ENCODE measurements at regions not wholly inside any gene's neighbourhood (a gene's known extent, or its start where the extent isn't known, plus 50 kb on each side); places are given as distances from the start of the nearest gene placed in this dataset.
"Not testable (repeated sequence)": the region's sequence is repeated elsewhere in the genome, so short reads cannot be mapped to it uniquely, and the experiment has no call there.

- no peak for DNase-seq (ENCODE audit: low read depth, low spot score)
Observed at GRCh38 chr16:86828202-86828601, 249.9 kb downstream of the FOXL1 start.

GRCh38 chr16:86828653-86829052 lies 250.3 kb downstream of the FOXL1 start:
- no peak for DNase-seq (ENCODE audit: low read depth, low spot score)

DNA sequence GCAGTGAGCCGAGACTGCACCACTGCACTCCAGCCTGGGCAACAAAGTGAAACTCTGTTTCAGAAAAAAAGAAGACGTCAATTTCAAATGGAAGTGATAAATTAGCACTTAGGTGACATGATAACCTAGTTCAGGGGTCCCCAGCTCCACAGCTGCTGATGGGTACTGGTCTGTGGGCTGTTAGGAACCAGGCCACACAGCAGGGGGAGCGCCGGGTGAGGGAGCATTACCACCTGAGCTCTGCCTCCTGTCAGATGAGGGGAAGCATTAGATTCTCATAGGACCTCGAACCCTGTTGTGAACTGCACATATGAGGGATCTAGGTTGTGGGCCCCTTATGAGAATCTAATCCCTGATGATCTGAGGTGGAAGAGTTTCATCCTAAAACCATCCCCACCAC lies 253.0 kb downstream of the FOXL1 start:
- DNase-seq (ENCODE audit: low read depth, low spot score), result no peak

GRCh38 chr16:86833136-86833535 lies 254.8 kb downstream of the FOXL1 start:
- peak; percentile 29 for DNase-seq (ENCODE audit: low read depth, low spot score)

DNA sequence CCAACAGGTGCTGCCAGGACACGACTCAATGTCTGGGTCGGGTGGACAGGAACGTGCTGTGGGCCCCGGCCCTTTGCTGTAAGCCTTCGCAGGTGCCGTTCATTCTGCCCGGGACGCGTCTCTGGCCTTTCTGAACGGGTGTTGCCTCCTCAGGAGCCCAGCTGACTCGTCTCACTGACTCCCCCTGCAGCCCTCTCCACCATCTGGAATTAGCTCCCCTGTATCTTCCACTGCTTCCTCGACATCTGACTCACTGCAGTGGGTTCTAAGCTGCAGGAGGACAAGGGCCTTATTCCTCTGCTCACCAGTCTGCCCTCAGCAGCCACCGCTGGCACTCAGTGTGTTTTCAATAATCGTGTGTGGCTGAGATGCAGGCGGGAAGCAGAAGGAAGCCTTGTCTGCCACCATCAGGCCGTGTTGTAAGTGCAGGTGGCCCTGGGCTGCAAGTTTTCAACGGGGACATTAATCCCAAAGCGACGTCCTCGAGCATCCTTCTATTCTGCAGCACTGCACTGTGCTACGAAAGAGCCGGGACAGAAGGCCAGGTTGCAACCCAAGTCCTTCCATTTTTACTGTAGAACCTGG lies 256.2 kb downstream of the FOXL1 start:
- peak; percentile 79 for DNase-seq (ENCODE audit: low read depth, low spot score)

- no peak for DNase-seq (ENCODE audit: low read depth, low spot score)
Observed at GRCh38 chr16:86835982-86836381, 257.6 kb downstream of the FOXL1 start.

- peak; percentile 82 for DNase-seq (ENCODE audit: low read depth, low spot score)
Observed at GRCh38 chr16:86836503-86837129, 258.3 kb downstream of the FOXL1 start.

- no peak for DNase-seq (ENCODE audit: low read depth, low spot score)
Observed at GRCh38 chr16:86843812-86844211, 265.5 kb downstream of the FOXL1 start.

- DNase-seq (ENCODE audit: low read depth, low spot score), result no peak
Observed at GRCh38 chr16:86844695-86845094, 266.3 kb downstream of the FOXL1 start.

DNA sequence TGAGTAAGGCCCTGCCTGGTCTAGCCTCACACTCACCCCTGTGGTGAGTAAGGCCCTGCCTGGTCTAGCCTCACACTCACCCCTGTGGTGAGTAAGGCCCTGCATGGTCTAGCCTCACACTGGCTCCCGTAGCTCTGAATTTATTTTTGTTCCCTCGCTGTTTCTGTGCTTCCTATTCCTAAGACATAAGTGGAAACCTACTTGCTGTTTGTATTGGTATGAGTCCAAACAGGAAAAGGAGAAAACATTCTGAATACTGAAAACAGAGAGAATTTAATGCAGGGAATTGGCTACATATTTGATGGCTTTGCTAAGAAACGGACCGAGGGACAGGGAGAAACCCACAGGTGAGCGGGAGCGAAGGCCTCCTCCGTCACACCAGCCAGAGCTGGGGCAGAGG lies 267.8 kb downstream of the FOXL1 start:
- DNase-seq (ENCODE audit: low read depth, low spot score), result no peak

DNA sequence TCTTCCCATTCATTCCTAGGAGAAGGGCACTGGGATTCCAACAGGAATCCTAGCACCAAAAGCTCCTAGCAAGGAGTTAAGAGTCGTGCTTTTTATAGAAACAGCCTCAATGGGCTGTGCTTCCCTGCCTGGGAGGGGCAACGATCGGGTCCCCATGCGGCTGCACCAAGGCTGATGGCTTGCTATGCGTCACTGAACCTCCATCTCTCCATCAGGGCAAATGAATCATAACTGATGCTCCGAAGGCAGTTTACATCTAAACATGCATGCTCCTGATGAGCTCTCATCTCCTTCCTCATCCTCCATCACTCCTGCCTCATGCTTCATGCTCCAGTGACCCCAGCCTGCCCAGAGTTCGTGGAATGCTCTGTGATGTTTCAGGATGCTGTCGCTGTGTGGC lies 270.5 kb downstream of the FOXL1 start:
- no peak for DNase-seq (ENCODE audit: low read depth, low spot score)

- no peak for DNase-seq (ENCODE audit: low read depth, low spot score)
Observed at GRCh38 chr16:86850670-86851069, 272.3 kb downstream of the FOXL1 start.

DNA sequence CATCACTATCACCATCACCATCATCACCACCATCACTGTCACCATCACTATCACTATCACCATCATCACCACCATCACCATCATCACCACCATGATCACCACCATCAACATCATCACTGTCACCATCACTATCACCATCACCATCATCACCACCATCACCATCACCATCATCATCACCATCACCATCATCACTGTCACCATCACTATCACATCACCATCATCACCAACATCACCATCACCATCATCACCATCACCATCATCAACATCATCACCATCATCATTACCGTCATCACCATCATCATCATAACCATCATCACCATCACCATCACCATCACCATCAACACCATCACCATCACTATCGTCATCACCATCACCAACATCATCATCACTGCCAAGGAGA lies 273.8 kb downstream of the FOXL1 start:
- no peak for DNase-seq (ENCODE audit: low read depth, low spot score)

- no peak for DNase-seq (ENCODE audit: low read depth, low spot score)
Observed at GRCh38 chr16:86854058-86854621, 275.8 kb downstream of the FOXL1 start.

GRCh38 chr16:86854626-86855294 lies 276.4 kb downstream of the FOXL1 start:
- DNase-seq (ENCODE audit: low read depth, low spot score), result peak; percentile 47

DNA sequence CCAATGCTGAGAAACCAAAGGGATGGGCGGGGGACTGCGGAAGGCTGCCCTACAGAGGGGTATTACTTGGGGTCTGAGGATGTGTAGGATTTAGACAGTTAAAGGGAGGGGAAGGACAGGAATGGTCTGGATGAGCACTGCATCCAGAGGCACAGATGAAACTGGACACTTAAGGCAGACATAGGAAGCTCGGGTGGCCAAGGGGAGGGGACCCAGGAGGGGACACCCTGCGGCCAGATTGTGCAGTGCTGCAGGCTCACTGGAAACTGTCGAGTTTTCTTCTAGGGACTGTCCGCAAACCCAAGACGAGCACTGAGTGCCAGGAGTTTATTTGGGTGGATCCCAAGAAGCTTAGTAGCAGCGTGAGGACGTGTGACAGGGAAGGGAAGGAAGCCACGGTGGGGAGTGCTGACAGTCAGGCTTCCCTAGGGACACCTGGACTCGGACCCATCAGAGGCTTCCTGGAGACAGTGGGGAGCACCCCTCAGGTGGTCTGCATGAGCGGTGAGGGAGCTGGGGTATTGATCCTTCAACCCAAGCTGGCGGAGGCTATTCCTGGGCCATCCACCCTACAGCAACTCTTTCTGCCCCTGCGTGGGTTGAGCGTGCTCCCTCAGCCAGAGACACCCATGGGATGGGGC lies 278.7 kb downstream of the FOXL1 start:
- DNase-seq (ENCODE audit: low read depth, low spot score), result no peak

- DNase-seq (ENCODE audit: low read depth, low spot score), result no peak
Observed at GRCh38 chr16:86857807-86858206, 279.5 kb downstream of the FOXL1 start.

DNA sequence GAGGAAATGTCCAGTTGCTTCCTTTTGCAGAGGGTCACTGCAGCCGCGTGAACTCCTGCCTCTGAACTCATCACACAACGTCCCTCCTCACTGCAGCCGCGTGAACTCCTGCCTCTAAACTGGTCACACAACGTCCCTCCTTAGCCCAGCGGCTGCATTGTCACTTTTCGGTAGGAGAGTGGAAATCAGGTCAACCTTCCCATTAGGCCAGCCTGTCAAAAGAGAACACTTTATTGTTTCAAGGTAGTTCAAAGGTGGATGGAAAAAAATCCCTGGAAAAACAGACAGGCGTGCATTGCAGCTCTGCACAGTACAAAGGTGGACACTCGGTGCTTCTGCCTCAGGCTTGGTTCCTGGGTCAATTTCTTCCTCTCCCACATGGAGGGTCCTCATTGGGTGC lies 280.2 kb downstream of the FOXL1 start:
- DNase-seq (ENCODE audit: low read depth, low spot score), result no peak

DNA sequence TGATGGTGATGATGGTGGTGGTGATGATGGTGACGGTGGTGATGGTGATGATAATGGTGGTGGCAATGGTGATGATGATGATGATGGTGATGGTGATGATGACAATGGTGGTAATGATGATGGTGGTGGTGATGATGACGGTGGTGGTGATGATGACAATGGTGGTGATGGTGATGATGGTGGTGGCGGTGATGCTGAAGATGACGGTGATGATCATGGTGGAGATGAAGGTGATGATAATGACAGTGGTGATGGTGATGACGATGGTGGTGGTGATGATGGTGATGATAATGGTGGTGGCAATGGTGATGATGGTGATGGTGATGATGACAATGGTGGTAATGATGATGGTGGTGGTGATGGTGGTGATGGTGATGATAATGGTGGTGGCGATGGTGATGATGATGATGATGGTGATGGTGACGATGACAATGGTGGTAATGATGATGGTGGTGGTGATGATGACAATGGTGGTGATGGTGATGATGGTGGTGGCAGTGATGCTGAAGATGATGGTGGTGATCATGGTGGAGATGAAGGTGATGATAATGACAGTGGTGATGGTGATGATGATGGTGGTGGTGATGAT lies 283.0 kb downstream of the FOXL1 start:
- not testable (repeated sequence) for DNase-seq (ENCODE audit: low read depth, low spot score)

DNA sequence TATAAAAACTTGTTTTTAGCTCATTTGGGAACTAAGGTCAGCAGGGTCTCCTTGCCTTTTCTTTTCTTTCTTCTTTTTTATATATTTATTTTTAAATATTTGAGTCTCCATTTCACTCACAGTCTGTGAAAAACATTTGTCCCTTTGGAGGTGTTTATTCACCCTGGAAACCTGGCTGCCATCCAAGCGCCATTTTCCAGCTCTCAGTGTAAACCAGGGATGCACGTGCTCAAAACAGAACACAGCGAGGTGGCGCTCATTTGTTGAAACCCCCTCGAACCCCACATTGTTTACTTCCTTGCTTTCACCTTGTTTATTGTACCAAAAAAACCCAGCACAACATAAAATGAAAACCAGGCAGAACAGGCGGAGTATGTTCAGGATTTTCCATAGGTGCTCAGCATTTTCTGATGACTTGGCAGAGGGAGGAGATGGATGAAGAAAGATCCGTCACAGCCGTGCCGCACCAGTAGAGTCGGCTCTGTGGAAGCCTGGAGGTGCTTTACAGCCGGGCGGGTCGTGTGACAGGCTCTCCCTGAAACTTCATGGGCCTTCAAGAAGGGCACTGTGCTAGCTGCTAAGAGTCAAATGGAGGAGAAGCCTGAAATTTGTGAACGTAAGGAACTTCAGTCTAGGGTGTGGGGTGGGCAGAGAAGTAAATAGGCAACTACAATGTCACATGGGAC lies 284.4 kb downstream of the FOXL1 start:
- DNase-seq (ENCODE audit: low read depth, low spot score), result peak; percentile 64

GRCh38 chr16:86863609-86864008 lies 285.3 kb downstream of the FOXL1 start:
- no peak for DNase-seq (ENCODE audit: low read depth, low spot score)

Measured in astrocyte of the hippocampus (primary cell).